ENCODE measurements at regions not wholly inside any gene's neighbourhood (a gene's known extent, or its start where the extent isn't known, plus 50 kb on each side); places are given as distances from the start of the nearest gene placed in this dataset.

- H3K4me3 ChIP-seq: no peak overlapping the region
- H3K9me3 ChIP-seq: no peaks in the 10 kb centered on the region
- no peak for TF ChIP-seq CTCF (IDR thresholded peaks at IDR 0.05)
- H3K36me3 ChIP-seq (ENCODE audit: low read depth): no peaks in the 10 kb centered on the region
- intact Hi-C loops (cut with DNase I, micrococcal nuclease): no loop called here
- DNase-seq: no peak
- H3K4me1 ChIP-seq (ENCODE audit: low read depth): no peaks in the 10 kb centered on the region
- no peak for ATAC-seq
Observed at GRCh38 chr1:192758492-192758891, 50.3 kb upstream of the RGS2 start.

Measured in mucosa of descending colon (tissue), 3 donors.